A673 (cell line): ENCODE measurements at regions not wholly inside any gene's neighbourhood (a gene's known extent, or its start where the extent isn't known, plus 50 kb on each side); places are given as distances from the start of the nearest gene placed in this dataset.

ENCODE experiments used
- BruUV-seq: library from RNA; stranded (reverse); fragments of 400-500 nt; replicated peaks from 2 replicates; lab custom pipeline; 2021; lab: Mats Ljungman, UMichigan
- CTCF ChIA-PET: fragments of 300-600 bp; sonication (Branson Sonifier 250); formaldehyde crosslinking; loops from one replicate; lab custom pipeline; 2022; ENCODE audit warnings: antibody characterized with exemption; lab: Charles Lee
- POLR2A ChIA-PET: fragments of 300-600 bp; sonication (Branson Sonifier 250); formaldehyde crosslinking; loops from one replicate; lab custom pipeline; 2022; ENCODE audit warnings: antibody characterized with exemption; ENCODE audit not compliant: low non-redundant PET; lab: Charles Lee
- DNase-seq: peaks from one replicate; pipeline ENCODE4 v3.0.0-alpha.2; 2015; ENCODE audit warnings: low spot score
- H3K27ac ChIP-seq: fragments of 200-600 bp; sonication (generic); 2 replicates; pipeline ENCODE4 v1.5.1; 2016; ENCODE audit warnings: mixed run types, low read depth, mild to moderate bottlenecking, mixed read lengths, antibody characterized with exemption, low read length; ENCODE audit not compliant: poor library complexity, severe bottlenecking
- H3K27me3 ChIP-seq: fragments of 200-600 bp; sonication (generic); replicated peaks from 2 replicates; pipeline ENCODE4 v1.6.1; 2017; ENCODE audit warnings: mixed run types, low read depth, mild to moderate bottlenecking, mixed read lengths, antibody characterized with exemption, low read length; ENCODE audit not compliant: insufficient read depth, poor library complexity
- H3K36me3 ChIP-seq: fragments of 200-600 bp; sonication (generic); 2 replicates; pipeline ENCODE4 v1.6.1; 2016; ENCODE audit warnings: mixed run types, mild to moderate bottlenecking, mixed read lengths, antibody characterized with exemption, low read length; ENCODE audit not compliant: insufficient read depth, poor library complexity, severe bottlenecking
- H3K4me1 ChIP-seq: fragments of 200-600 bp; sonication (generic); 2 replicates; pipeline ENCODE4 v1.6.1; 2017; ENCODE audit warnings: mixed run types, mild to moderate bottlenecking, mixed read lengths, antibody characterized with exemption, low read length; ENCODE audit not compliant: insufficient read depth, poor library complexity, severe bottlenecking
- H3K4me3 ChIP-seq: fragments of 200-600 bp; sonication (generic); 2 replicates; pipeline ENCODE4 v1.5.1; 2016; ENCODE audit warnings: low read depth, mixed run types, mild to moderate bottlenecking, mixed read lengths, low read length; ENCODE audit not compliant: poor library complexity, severe bottlenecking
- H3K9me3 ChIP-seq: fragments of 200-600 bp; sonication (generic); 2 replicates; pipeline ENCODE4 v1.6.1; 2016; ENCODE audit warnings: mixed run types, low read depth, mild to moderate bottlenecking, mixed read lengths, antibody characterized with exemption, low read length; ENCODE audit not compliant: poor library complexity, severe bottlenecking
- EZH2 ChIP-seq: fragments of 200-600 bp; sonication (generic); IDR thresholded peaks from 2 replicates; pipeline ENCODE4 v1.6.1; 2017; ENCODE audit warnings: borderline replicate concordance, low read depth, mild to moderate bottlenecking, mixed read lengths, antibody characterized with exemption, low read length; ENCODE audit not compliant: poor library complexity, severe bottlenecking
- intact Hi-C: fragments of 100-400 bp; cut with micrococcal nuclease; formaldehyde crosslinking; loops from one replicate; pipeline ENCODE4 v1.10.0; 2022; ENCODE audit not compliant: unreplicated experiment
- TF ChIP-seq, protein P1 (sequence below): fragments of 300-800, 200-600 bp; sonication (generic); conservative IDR thresholded peaks from 2 replicates; pipeline ENCODE4 v1.5.1; 2017; ENCODE audit warnings: low read depth, mild to moderate bottlenecking, antibody characterized with exemption, low read length, moderate library complexity, mixed read lengths

DNA sequence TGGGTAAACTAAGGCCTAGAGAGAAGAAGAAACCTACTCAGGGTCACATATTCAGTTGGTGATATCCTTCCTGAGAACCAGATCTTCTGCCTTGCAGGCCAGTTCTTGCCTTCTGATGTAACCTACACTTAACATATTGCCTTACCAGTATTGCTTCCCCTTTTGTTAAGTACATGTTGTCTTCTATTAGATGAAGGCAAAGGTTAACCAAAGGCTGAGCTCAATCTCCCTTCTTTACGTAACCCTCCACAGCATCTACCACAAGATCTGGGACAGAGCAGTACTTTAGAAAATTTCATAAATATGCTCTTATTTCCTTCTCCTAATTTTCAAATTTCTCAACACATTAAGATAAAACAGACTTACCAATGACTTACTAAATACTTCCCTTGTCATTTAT lies 474.4 kb downstream of the SH2D1A start:
- ChIA-PET CTCF (no interaction called here), POLR2A (no interaction called here)
- BruUV-seq, result no TSS peak
- no peak overlapping the region for H3K4me3 ChIP-seq
- no peak for DNase-seq
- intact Hi-C loops, result no loop called here
- TF ChIP-seq, protein P1, sequence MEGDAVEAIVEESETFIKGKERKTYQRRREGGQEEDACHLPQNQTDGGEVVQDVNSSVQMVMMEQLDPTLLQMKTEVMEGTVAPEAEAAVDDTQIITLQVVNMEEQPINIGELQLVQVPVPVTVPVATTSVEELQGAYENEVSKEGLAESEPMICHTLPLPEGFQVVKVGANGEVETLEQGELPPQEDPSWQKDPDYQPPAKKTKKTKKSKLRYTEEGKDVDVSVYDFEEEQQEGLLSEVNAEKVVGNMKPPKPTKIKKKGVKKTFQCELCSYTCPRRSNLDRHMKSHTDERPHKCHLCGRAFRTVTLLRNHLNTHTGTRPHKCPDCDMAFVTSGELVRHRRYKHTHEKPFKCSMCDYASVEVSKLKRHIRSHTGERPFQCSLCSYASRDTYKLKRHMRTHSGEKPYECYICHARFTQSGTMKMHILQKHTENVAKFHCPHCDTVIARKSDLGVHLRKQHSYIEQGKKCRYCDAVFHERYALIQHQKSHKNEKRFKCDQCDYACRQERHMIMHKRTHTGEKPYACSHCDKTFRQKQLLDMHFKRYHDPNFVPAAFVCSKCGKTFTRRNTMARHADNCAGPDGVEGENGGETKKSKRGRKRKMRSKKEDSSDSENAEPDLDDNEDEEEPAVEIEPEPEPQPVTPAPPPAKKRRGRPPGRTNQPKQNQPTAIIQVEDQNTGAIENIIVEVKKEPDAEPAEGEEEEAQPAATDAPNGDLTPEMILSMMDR, result no peak
- TF ChIP-seq EZH2, result no peak
- no peak overlapping the region for H3K27ac ChIP-seq
- H3K36me3 ChIP-seq, result no peaks in the 10 kb centered on the region
- no peaks in the 10 kb centered on the region for H3K4me1 ChIP-seq
- no peaks in the 10 kb centered on the region for H3K27me3 ChIP-seq
- no peaks in the 10 kb centered on the region for H3K9me3 ChIP-seq

DNA sequence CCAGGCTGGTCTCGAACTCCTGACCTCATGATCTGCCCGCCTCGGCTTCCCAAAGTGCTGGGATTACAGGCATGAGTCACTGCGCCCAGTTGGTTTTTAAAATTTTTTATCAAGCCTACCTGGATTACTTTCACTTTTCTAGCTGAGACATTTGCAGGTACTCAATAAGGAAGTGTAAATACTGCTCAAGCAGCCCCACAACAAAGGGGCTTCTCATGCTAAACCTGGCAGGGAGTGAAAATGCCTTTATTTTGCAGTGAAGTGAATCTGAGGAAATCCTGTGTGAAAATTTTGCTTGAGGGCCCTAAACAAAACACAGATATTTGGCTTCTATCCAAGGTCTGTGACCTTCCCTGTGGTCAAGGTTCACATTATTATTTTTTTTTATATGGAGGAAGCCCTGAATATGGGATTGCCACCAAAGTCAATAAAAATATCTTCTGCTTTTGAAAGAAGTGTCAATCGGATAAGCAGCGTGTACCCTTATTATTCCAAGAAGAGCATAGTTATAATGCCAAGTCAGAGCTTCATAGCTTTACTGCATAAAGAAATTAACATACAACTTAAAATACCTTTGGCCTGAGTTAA lies 481.0 kb downstream of the SH2D1A start:
- no peak overlapping the region for H3K4me3 ChIP-seq
- ChIA-PET CTCF (no interaction called here), POLR2A (no interaction called here)
- intact Hi-C loops, result no loop called here
- H3K27ac ChIP-seq, result no peak overlapping the region
- peaks cover 3% of the 10 kb centered on the region for H3K4me1 ChIP-seq
- no peaks in the 10 kb centered on the region for H3K9me3 ChIP-seq
- DNase-seq, result no peak
- H3K27me3 ChIP-seq, result no peaks in the 10 kb centered on the region
- no peak for TF ChIP-seq EZH2
- H3K36me3 ChIP-seq, result no peaks in the 10 kb centered on the region
- BruUV-seq, result no TSS peak

DNA sequence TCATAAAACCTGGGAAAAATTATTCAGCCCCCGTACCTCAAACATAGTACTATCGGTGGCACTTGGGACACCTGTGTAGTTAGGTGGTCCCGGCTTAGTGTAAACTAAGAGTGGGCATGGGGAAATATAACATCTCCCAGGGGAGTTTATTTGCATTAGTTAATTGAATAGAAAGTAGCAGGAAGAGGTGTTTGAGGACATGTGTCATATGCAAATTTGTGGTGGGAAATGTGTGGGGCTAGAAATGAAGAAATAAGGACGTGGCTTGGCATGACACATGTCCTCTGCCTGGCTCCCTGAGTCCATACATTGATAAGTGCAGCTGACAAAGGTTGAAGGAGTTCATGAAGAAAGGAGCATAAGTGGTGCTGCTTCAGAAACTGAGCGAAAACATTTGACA lies 483.6 kb downstream of the SH2D1A start:
- POLR2A ChIA-PET, result no interaction called here
- CTCF ChIA-PET, result no interaction called here
- no TSS peak for BruUV-seq
- H3K4me3 ChIP-seq, result no peak overlapping the region
- H3K4me1 ChIP-seq, result peaks cover 3% of the 10 kb centered on the region
- no peaks in the 10 kb centered on the region for H3K27me3 ChIP-seq
- DNase-seq, result no peak
- H3K27ac ChIP-seq, result no peak overlapping the region
- no peaks in the 10 kb centered on the region for H3K36me3 ChIP-seq
- intact Hi-C loops, result no loop called here
- H3K9me3 ChIP-seq, result no peaks in the 10 kb centered on the region
- TF ChIP-seq, protein P1, result no peak
- TF ChIP-seq EZH2, result no peak

DNA sequence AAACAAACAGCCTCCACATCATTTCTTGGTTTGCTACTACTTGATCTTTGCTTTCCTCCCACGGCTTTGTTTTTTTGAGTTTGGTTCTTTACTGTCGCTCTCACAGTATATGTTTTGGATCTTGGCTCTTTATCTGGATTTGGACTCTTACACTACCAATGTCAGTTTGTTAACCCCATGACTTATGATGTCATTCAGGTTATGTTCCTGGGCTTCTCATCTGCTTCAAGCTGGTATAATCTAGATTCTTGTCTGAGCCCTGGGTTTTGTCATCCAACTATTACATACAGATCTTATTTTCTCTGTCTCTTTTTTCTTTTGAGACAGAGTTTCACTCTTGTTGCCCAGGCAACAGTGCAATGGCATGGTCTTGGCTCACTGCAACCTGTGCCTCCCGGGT lies 482.9 kb upstream of the TEX13C start:
- POLR2A ChIA-PET, result no interaction called here

More for the DNA sequence above, 482.9 kb upstream of the TEX13C start:
- H3K4me1 ChIP-seq, result no peaks in the 10 kb centered on the region
- no TSS peak for BruUV-seq
- H3K9me3 ChIP-seq, result no peaks in the 10 kb centered on the region
- TF ChIP-seq, protein P1, result no peak
- no peak for TF ChIP-seq EZH2
- H3K27me3 ChIP-seq, result no peaks in the 10 kb centered on the region
- CTCF ChIA-PET, result no interaction called here
- H3K27ac ChIP-seq, result no peak overlapping the region
- H3K4me3 ChIP-seq, result no peak overlapping the region
- intact Hi-C loops, result no loop called here
- no peaks in the 10 kb centered on the region for H3K36me3 ChIP-seq
- DNase-seq, result no peak
